ENCODE measurements at regions not wholly inside any gene's neighbourhood (a gene's known extent, or its start where the extent isn't known, plus 50 kb on each side); places are given as distances from the start of the nearest gene placed in this dataset.

DNA sequence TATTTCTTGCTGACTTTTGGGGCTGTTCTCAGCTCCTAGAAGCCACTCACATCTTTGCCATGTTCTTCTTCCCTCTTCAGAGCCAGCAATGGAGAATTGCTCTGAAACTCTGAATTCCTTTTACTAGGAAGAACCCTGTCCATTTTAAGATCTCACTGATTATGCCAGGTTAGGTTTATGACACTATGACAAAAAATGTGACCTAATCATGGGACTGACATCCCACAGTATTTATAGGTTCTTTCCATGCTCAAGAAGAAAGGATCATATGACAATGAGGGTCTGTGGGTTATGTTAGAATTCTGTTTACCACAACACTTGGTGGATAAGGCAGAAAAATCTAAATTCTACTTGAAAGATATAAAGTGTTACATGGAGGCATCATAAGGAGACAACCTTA lies 263.3 kb upstream of the CITED2 start:
- no peak for DNase-seq

- no peak for DNase-seq
Measured at GRCh38 chr6:139636391-139636790, 261.9 kb upstream of the CITED2 start.

GRCh38 chr6:139635401-139636130 lies 261.1 kb upstream of the CITED2 start:
- DNase-seq: no peak

- no peak for DNase-seq
Measured at GRCh38 chr6:139632840-139633239, 258.4 kb upstream of the CITED2 start.

DNA sequence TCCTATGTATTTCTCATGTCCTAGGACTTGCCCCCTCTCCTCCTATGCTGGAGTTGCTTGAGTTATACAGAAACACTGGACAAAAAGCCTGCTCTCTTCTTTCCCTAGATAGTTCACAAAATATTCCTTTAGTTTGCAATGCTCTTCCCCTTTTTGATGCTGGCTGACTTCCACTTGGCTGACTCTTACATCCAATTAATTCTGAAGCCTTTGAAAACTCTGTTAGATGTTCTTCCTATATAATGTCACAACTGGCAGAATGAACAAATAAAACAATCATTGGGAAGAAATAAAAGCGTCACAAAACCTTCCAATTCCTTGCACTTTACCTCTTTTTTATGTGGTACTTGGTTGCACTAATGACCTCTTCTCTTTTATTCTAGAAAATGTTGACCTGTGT lies 253.8 kb upstream of the CITED2 start:
- DNase-seq: no peak

- DNase-seq: no peak
Measured at GRCh38 chr6:139627091-139627490, 252.6 kb upstream of the CITED2 start.

DNA sequence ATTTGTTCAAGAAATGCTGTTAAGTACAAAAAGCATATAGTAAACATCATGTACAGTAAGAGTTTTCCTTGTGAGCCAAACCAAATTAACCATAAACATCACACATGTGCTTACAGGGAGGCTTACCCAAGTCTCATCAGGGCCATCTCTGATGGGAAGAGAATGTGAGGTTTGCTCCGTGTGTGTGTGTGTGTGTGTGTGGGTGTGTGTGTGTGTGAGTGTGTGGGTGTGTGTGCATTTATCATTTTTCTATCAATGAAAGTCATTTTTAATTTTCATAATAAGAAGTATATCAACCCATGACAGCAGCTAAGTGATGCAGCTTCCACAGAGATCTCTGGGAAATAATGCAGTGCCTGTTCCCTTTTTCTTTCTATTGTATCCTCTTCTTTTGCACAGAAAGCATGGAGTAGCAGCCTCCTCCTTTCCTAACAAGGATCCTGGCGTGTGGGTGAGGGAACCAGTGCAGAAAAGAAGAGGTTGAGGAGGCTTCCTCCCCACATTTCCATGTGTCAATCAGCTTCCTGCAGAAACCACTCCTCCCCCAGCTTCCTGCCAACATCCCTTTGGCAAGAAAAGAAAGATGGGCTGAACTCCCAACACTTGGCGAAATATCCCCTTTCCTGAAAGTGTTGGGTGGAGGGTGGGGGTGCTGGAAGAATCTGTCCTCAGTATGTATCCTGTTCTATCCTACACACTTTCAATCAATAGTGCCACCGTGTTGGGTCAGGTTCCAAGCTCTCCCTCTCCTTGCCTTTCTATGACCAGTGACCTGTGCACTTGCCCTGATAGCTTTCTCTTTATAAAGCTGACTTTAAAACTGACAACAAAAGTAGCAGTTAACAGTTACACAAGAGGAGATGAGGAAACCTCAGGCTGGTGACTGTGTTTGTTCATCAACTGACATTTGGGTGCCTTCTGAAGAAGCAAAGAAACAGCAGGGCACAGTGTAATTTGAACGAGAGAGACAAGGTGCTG lies 251.8 kb upstream of the CITED2 start:
- peak; percentile 28 for DNase-seq

- DNase-seq: no peak
Measured at GRCh38 chr6:139625081-139625939, 250.9 kb upstream of the CITED2 start.

DNA sequence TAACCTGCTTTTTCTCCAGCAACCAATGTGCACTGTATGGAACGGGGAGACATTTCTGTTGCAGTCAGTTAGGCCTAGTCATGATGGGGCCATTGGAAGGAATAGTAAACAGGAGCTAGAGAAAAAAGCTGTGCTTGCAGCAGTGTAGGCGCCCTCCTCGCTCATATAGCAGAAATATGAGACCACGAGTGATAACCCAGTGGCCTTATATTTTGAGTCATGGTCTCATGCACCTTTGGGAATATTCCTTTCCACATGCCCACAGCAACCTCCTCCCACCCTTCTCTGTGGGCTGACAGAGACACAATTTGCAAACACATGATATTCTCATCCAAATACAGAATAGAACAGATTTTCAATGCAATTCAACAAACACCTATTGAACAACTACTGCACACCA lies 248.9 kb upstream of the CITED2 start:
- DNase-seq: no peak

- no peak for DNase-seq
Measured at GRCh38 chr6:139613496-139613895, 239.0 kb upstream of the CITED2 start.

GRCh38 chr6:139612135-139612465 lies 237.7 kb upstream of the CITED2 start:
- DNase-seq: no peak

DNA sequence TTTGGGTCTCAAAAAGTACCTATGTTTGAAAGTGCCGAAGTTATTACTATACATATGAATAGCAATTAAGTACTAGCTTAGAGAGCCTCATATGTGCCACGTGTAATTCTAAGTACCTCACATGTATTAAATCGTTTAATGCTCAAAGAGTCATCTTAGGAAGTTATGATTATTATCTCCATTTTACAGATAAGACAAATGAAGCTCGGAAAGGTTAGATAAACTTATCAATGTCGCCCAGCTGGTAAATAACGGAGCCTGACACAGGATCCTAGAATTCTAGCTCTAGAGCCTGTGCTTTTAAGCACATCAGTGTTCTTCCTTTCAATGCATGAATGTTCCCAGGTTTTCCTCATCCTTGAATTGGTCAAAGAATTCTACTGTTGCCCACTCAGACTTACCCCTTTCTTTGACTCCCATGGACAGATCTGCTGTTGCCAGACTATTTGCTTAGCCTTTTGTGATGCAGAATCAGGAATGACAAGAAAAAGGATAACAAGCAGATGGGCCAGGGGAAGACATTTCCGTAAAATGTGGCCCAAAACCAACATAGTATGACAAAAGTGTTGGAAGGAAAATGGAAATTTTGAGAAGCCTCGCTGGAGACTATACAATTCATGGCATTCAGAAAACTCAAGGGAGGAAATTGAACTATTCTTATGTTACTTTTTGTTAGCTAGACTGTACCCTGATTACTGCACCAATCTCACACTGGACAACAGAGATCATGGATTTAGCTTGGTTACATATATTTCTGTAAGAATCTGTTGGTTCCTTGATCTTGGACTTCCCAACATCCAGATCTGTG lies 237.1 kb upstream of the CITED2 start:
- no peak for DNase-seq

DNA sequence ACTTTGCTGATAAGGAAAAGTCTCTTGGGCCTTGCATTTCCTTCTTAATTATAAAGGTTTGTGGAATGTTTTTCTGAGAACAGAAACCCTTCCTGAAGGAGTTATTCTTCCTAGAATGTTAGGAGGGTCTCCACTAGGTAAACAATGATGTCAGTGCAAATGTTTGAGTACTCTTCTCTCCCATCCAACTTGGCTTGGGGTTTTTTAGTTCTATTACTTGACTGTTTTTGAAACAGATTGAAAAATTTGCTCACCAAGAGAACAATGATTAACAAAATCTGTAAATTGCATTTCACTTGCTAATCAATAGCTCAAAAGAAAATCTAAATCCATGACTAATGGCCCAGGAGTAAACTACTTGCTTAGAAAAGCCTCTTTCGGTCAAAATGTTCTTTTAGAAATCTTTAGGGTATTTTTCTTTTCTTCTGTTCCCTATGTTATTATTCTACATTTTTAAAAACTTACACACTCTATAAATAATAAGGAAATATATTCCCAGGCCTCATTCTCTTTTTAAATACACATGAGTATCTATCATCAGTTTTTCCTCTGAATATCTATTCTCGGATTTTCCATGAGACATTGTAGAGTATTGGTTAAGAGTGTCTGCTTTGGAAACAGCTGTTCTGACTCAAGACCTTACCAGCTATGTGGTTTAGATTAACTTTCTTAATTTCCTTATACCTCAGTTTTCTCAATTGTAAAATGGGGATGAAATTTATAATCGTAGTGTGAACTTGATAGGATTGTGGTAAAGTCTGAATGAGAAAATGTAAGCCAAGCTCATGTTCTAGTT lies 234.2 kb upstream of the CITED2 start:
- no peak for DNase-seq

- no peak for DNase-seq
Measured at GRCh38 chr6:139605350-139605749, 230.9 kb upstream of the CITED2 start.

- DNase-seq: no peak
Measured at GRCh38 chr6:139603581-139603980, 229.1 kb upstream of the CITED2 start.

DNA sequence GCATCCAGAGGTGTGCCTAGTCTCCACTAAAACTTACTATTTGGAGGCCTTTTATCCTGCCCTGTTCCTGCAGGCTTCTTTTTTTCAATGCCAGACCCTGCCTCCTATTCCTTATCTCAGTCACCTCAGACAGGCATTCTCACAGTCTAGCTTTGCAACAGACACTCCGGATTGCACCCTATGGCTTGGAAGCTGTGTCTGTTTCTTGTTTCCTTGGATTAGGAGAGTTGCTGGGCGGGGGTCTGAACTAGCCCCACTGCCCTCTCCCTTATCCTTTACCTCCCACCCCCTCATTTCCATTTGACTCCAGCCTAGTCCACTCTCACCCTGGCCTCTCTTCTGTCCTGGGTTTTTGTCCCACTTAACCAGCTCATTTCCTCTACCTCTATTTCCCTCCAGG lies 228.1 kb upstream of the CITED2 start:
- no peak for DNase-seq

DNA sequence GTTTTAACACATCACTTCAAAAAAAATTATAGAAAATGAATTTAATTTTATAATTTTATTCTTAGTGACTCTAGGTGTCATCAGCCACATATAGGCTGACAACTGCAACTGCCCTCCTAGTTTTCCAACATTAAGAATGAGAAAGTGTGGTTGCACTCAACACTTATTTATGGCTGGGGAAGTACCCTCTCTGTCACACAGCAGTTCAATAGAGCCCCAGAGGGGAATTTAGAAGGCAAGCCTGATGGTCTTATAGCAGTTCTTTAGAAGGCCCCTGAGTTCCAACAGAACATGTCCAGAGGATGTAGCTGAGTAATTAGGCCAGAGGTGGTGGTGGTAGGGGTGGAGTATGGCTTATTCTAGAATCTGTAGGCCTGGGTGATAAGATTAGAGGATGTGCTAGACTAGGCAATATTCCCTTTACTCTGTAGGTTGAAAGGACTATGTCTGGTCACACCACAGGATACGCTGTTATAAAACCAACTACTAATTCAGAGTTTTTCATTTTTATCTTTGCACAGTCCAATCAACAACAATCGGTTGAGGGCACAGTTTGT lies 226.5 kb upstream of the CITED2 start:
- no peak for DNase-seq

GRCh38 chr6:139600343-139600742 lies 225.9 kb upstream of the CITED2 start:
- no peak for DNase-seq

DNA sequence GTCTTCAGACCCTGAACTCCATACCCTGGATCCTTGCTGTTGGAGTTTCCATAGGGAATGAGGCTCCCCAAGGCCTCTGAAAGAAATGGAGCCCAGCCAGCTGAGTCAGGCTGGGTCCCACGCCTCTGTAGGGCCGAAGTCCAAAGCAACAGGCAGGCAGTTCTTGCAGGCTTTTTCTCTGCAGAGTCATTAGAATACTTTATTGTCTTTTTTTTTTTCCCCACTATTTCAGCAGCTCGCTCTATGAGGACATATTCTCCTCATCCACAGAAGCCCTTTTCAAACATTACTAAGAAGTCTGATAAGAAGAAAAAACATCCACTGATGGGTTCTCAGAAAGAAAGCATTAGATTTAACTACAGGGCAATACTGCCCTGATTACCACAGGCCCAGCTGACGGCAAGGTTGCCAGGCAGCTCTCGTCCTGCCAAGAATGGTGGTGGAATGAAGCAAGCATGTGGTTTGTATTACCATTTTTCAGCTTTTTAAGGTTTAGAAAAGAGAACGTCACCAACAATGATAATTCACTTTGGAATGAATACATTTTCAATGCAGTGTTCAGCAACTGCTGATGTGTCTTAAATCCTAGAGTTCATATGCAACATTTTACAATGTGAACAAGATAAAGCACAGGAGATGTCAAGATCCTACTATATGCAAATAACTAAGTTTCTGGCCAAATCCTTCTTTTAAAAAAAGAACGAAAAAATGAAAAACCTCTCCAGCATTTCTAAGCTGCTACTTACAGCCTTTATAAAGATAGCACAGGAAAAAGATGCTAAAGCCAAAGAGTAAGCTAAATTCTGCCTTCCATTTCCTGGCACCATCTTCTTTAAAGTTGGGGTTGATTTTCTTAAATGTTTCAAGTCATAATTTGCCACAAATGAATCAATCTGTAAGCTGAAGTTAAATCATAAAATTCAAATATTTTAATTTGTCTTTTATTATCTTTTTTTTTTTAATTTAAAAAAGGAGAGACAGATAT lies 223.6 kb upstream of the CITED2 start:
- peak; percentile 90 for DNase-seq

Measured in femur (tissue), 1 donor.